Astrocyte (in vitro differentiated cells and primary cell): ENCODE measurements at regions not wholly inside any gene's neighbourhood (a gene's known extent, or its start where the extent isn't known, plus 50 kb on each side); places are given as distances from the start of the nearest gene placed in this dataset.

Source experiments
- EZH2 ChIP-seq: IDR thresholded peaks from 2 replicates; pipeline ENCODE4 v1.6.1; 2012; ENCODE audit warnings: mild to moderate bottlenecking, low read length, inconsistent platforms; ENCODE audit not compliant: insufficient read depth
- TF ChIP-seq, protein P1 (sequence below): IDR thresholded peaks from 2 replicates; pipeline ENCODE4 v1.5.1; 2011; ENCODE audit warnings: low read depth, mild to moderate bottlenecking, inconsistent platforms, low read length, moderate library complexity; ENCODE audit not compliant: insufficient read depth

DNA sequence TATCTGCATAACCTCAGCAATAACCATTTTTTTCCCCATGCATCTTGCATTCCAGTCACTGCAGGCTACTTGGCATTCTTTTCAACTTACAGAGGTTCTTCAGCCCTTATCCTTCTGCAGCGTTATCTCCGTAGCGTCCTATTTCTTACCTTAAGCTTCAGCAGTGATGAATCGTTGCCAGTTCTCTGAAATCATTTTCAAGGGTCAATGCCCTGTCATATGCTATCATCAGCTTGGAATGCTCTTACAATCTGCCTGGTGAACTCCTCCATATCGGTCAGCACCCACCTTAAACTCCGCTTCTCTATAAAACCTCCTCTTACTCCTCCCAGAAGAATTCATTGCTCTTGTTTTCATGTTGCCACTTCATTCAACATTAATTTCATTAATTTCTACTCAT is 105.1 kb upstream of the DPH5 start:
- TF ChIP-seq, protein P1, sequence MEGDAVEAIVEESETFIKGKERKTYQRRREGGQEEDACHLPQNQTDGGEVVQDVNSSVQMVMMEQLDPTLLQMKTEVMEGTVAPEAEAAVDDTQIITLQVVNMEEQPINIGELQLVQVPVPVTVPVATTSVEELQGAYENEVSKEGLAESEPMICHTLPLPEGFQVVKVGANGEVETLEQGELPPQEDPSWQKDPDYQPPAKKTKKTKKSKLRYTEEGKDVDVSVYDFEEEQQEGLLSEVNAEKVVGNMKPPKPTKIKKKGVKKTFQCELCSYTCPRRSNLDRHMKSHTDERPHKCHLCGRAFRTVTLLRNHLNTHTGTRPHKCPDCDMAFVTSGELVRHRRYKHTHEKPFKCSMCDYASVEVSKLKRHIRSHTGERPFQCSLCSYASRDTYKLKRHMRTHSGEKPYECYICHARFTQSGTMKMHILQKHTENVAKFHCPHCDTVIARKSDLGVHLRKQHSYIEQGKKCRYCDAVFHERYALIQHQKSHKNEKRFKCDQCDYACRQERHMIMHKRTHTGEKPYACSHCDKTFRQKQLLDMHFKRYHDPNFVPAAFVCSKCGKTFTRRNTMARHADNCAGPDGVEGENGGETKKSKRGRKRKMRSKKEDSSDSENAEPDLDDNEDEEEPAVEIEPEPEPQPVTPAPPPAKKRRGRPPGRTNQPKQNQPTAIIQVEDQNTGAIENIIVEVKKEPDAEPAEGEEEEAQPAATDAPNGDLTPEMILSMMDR: no peak
- TF ChIP-seq EZH2: no peak
